ENCODE measurements at regions not wholly inside any gene's neighbourhood (a gene's known extent, or its start where the extent isn't known, plus 50 kb on each side); places are given as distances from the start of the nearest gene placed in this dataset.

DNA sequence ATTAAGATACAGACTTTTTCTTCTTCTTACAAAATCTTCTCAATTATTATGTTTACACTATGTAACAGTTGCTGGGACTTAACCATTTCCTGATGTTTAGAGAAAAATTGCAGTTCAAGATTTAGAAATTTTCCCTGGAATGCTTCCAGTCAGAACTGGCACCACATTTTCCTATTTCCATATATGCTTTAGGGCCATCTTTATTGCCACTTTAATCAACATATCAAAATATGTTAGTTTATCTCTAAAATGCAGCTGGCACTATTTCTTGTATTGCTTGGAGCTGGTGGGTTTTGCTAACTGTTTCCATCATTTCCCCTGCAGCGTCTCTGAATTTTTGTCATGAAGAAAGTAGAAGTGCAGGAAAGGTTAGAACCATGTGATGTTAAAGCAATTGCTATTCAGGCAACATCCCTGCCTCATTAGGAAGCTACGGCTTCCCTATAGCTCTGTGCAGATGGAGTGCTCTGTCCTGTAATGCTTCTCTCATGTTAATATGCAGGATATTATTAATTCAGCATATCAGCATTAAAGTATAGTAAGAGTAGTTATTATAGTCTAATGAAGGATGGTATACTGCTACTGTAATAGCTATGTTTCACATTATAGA is 269.1 kb downstream of the MTRR start:
- DNase-seq (ENCODE audit: low spot score), result no peak
- Histone ChIP-seq H2AFZ (ENCODE audit: low read length) (no peak overlapping the region), H3K4me2 (ENCODE audit: low read length) (no peak overlapping the region), H3K4me3 (ENCODE audit: low read depth, low read length, poor library complexity, severe bottlenecking) (no peak overlapping the region), H3K27ac (ENCODE audit: low read depth, low read length, poor library complexity, severe bottlenecking) (no peak overlapping the region), H3K36me3 (ENCODE audit: insufficient read depth, low read length) (no peaks in the 10 kb centered on the region), H3K4me1 (ENCODE audit: insufficient read depth, low read length, poor library complexity, severe bottlenecking) (no peaks in the 10 kb centered on the region), H3K79me2 (ENCODE audit: insufficient read depth, low read depth, low read length) (no peaks in the 10 kb centered on the region), H3K9me3 (ENCODE audit: low read length) (no peaks in the 10 kb centered on the region), H3K9me2 (ENCODE audit: insufficient read depth, low read length) (no peaks in the 10 kb centered on the region), H4K20me1 (ENCODE audit: insufficient read depth, low read length) (no peaks in the 10 kb centered on the region)
- TF ChIP-seq, protein P1, sequence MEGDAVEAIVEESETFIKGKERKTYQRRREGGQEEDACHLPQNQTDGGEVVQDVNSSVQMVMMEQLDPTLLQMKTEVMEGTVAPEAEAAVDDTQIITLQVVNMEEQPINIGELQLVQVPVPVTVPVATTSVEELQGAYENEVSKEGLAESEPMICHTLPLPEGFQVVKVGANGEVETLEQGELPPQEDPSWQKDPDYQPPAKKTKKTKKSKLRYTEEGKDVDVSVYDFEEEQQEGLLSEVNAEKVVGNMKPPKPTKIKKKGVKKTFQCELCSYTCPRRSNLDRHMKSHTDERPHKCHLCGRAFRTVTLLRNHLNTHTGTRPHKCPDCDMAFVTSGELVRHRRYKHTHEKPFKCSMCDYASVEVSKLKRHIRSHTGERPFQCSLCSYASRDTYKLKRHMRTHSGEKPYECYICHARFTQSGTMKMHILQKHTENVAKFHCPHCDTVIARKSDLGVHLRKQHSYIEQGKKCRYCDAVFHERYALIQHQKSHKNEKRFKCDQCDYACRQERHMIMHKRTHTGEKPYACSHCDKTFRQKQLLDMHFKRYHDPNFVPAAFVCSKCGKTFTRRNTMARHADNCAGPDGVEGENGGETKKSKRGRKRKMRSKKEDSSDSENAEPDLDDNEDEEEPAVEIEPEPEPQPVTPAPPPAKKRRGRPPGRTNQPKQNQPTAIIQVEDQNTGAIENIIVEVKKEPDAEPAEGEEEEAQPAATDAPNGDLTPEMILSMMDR (conservative IDR thresholded peaks at IDR 0.05; ENCODE audit: low read length), result no peak
- TF ChIP-seq EZH2phosphoT487 (IDR thresholded peaks at IDR 0.05; ENCODE audit: borderline replicate concordance, low read depth, low read length), result no peak
- intact Hi-C loops (cut with micrococcal nuclease; ENCODE audit: unreplicated experiment), result no loop called here
- ChIA-PET CTCF (ENCODE audit: unreplicated experiment) (no interaction called here), POLR2A (no interaction called here)
- no TSS peak for BruUV-seq (replicated peaks)

DNA sequence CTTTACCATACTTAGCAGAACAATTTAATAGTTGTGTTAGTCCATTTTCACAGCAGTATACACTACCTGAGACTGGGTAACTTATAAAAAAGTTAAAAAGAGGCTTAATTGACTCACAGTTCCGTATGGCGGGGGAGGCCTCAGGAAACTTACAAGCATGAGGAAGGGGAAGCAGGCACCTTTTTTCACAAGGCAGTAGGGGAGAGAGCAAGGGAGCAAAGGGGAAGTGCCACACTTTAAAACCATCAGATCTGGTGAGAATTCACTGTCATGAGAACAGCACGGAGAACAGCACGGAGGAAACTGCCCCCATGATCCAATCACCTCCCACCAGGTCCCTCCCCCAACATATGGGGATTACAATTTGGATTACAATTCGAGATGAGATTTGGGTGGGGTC is 269.9 kb downstream of the MTRR start:
- TF ChIP-seq EZH2phosphoT487 (IDR thresholded peaks at IDR 0.05; ENCODE audit: borderline replicate concordance, low read depth, low read length), result no peak
- TF ChIP-seq, protein P1 (conservative IDR thresholded peaks at IDR 0.05; ENCODE audit: low read length), result no peak

DNA sequence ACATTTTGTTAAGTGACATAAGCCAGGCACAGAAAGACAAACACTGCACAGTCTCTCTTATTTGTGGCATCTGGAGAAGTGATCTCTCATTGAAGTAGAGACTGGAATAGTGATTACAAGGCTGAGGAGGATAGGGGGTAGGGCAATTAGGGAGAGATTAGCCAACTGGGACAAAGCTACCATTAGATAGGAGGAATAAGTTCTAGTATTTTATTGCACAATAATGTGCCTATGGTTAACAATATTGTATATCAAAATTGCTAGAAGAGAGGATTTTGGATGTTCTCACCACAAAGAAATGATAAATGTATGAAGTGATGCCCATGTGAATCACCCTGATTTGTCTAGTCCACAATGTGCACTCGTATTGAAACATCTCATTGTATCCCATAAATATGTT is 281.8 kb downstream of the MTRR start:
- ChIA-PET POLR2A (no interaction called here), CTCF (ENCODE audit: unreplicated experiment) (no interaction called here)
- no peak for DNase-seq (ENCODE audit: low spot score)
- TF ChIP-seq, protein P1 (conservative IDR thresholded peaks at IDR 0.05; ENCODE audit: low read length), result no peak
- TF ChIP-seq EZH2phosphoT487 (IDR thresholded peaks at IDR 0.05; ENCODE audit: borderline replicate concordance, low read depth, low read length), result no peak
- H4K20me1 ChIP-seq (ENCODE audit: insufficient read depth, low read length), result no peaks in the 10 kb centered on the region
- no peaks in the 10 kb centered on the region for H3K9me2 ChIP-seq (ENCODE audit: insufficient read depth, low read length)
- no peak overlapping the region for H2AFZ ChIP-seq (ENCODE audit: low read length)
- no peaks in the 10 kb centered on the region for H3K9me3 ChIP-seq (ENCODE audit: low read length)
- H3K27ac ChIP-seq (ENCODE audit: low read depth, low read length, poor library complexity, severe bottlenecking), result no peak overlapping the region
- H3K36me3 ChIP-seq (ENCODE audit: insufficient read depth, low read length), result no peaks in the 10 kb centered on the region
- BruUV-seq (replicated peaks), result no TSS peak
- no peak overlapping the region for H3K4me3 ChIP-seq (ENCODE audit: low read depth, low read length, poor library complexity, severe bottlenecking)
- no peak overlapping the region for H3K4me2 ChIP-seq (ENCODE audit: low read length)
- intact Hi-C loops (cut with micrococcal nuclease; ENCODE audit: unreplicated experiment), result no loop called here
- H3K79me2 ChIP-seq (ENCODE audit: insufficient read depth, low read depth, low read length), result no peaks in the 10 kb centered on the region
- no peaks in the 10 kb centered on the region for H3K4me1 ChIP-seq (ENCODE audit: insufficient read depth, low read length, poor library complexity, severe bottlenecking)

More for the DNA sequence above, 269.9 kb downstream of the MTRR start:
- POLR2A ChIA-PET, result no interaction called here
- Histone ChIP-seq H4K20me1 (ENCODE audit: insufficient read depth, low read length) (no peaks in the 10 kb centered on the region), H3K9me2 (ENCODE audit: insufficient read depth, low read length) (no peaks in the 10 kb centered on the region), H3K4me1 (ENCODE audit: insufficient read depth, low read length, poor library complexity, severe bottlenecking) (no peaks in the 10 kb centered on the region), H3K27ac (ENCODE audit: low read depth, low read length, poor library complexity, severe bottlenecking) (no peak overlapping the region), H3K36me3 (ENCODE audit: insufficient read depth, low read length) (no peaks in the 10 kb centered on the region), H3K9me3 (ENCODE audit: low read length) (no peaks in the 10 kb centered on the region), H3K4me3 (ENCODE audit: low read depth, low read length, poor library complexity, severe bottlenecking) (no peak overlapping the region), H3K4me2 (ENCODE audit: low read length) (no peak overlapping the region), H2AFZ (ENCODE audit: low read length) (no peak overlapping the region), H3K79me2 (ENCODE audit: insufficient read depth, low read depth, low read length) (no peaks in the 10 kb centered on the region)
- CTCF ChIA-PET (ENCODE audit: unreplicated experiment), result no interaction called here
- BruUV-seq (replicated peaks), result no TSS peak
- intact Hi-C loops (cut with micrococcal nuclease; ENCODE audit: unreplicated experiment), result no loop called here
- DNase-seq (ENCODE audit: low spot score), result no peak
